ENCODE measurements at regions not wholly inside any gene's neighbourhood (a gene's known extent, or its start where the extent isn't known, plus 50 kb on each side); places are given as distances from the start of the nearest gene placed in this dataset.

- DNase-seq = no peak
These were observed 189.4 kb upstream of the STEAP4 start for GRCh38 chr7:88495881-88496725.

- DNase-seq = peak; percentile 36
These were observed 185.5 kb upstream of the STEAP4 start for GRCh38 chr7:88492153-88492552.

DNA sequence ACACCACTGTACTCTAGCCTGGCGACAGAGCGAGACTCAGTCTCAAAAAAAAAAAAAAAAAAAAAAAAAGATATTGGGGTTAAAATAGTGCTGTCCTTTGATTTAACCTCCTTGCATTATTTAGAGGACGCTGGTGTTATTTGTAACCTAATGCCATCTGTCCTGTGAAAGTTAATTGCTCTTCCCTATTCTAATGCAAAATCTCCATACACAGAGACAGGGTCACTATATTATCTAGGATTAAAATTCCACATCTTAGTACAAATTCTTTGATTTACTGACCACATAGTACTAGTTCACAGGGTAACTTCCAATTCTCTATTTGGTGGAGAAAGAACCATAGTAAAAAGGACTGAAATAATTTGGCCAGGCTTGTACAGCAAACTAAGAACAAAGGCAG lies 184.2 kb upstream of the STEAP4 start:
- DNase-seq = no peak

- no peak for DNase-seq
These were observed 183.5 kb upstream of the STEAP4 start for GRCh38 chr7:88490161-88490560.

DNA sequence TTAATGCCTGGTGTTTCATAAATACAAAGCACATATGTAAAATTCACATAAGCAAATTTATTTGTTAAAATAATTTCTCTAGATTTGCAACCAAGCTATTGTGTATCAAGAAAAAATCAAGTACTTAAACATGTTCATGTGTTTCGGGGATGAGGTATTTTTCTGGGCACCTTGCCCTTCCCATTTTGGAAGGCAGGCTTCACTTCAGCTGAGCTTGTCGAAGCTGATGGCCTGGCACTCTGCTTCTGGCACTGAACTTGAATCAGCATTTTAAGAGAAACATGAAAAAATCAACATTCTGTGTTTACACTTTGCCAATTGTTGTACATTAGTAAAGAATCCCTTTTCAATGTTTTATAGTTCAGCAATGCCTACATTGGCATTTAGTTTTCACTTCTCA lies 179.1 kb upstream of the STEAP4 start:
- DNase-seq = no peak

DNA sequence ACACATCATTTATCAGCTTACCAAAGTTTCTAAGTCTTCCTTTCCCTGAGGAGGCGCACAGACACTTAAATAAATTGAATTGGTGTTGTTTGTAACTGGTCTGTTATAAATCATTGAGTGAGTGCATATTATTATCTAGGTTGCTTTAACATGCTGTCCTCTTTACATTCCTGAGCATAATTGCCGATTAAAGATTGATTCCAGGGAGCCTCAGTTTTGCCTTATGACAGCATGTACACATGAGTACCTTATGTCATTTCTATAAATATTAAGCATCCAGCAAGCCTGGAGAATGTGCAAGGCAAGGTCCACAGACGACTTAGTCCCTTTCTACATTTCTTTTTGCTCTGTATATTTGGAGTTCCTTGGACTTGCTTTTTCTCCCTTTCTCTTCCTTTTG lies 177.9 kb upstream of the STEAP4 start:
- DNase-seq = no peak

DNA sequence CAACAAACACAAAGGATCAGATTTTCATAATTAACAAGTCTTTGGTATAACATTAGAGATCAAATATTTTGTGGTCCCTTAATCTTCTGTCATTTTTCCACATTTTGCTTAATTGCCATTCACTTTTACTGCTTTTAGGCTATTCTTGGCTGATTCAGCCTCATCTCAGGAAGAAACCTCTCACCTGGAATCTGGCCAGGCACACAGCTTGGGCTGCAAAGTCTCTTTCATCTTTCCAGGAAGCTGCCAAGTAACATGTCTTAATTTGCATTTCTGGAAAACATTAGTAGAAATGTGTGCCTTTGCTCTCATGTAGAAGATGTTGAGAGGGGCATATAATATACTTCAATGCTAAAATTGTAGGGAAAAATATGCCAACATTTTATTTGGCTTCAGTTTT lies 174.2 kb upstream of the STEAP4 start:
- peak; percentile 58 for DNase-seq

DNA sequence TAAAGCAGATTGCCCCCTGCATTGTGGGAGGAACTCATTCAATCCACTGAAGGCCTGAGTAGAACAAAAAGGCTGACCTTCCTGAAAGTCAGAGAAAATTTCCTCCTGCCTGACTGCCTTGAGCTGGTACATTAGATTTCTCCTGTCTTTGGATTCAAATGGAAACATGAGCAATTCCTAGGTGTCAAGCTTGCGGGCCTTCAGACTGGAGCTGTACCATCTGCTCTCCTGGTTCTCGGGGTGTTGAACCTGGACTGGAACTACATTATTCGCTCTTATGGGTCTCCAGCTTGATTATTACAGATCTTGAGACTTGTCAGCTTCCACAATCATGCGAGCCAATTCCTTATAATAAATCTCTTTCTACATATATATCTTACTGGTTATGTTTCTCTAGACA lies 173.6 kb upstream of the STEAP4 start:
- no peak for DNase-seq

DNA sequence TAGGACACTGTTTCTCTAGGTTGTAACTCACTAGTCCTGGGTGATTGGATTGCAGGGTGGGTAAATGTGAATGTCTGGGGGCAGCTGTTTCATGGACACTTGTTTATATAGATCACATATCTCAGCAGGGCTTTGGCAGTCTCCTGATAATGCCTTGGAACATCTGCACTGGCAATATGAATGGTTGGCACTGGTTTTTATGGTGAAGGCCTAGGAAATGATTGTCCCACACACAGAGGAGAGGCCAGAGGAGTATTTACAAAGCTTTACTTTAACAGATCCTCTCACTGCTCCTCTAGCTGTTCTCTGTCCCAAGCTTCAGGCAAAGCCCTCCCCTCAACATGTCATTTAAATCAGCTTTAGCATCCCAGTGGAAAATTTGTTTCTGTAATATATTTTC lies 171.3 kb upstream of the STEAP4 start:
- no peak for DNase-seq

GRCh38 chr7:88465600-88465999 lies 158.9 kb upstream of the STEAP4 start:
- DNase-seq = no peak

- no peak for DNase-seq
These were observed 156.1 kb upstream of the STEAP4 start for GRCh38 chr7:88462799-88463198.

GRCh38 chr7:88460650-88461049 lies 154.0 kb upstream of the STEAP4 start:
- no peak for DNase-seq

DNA sequence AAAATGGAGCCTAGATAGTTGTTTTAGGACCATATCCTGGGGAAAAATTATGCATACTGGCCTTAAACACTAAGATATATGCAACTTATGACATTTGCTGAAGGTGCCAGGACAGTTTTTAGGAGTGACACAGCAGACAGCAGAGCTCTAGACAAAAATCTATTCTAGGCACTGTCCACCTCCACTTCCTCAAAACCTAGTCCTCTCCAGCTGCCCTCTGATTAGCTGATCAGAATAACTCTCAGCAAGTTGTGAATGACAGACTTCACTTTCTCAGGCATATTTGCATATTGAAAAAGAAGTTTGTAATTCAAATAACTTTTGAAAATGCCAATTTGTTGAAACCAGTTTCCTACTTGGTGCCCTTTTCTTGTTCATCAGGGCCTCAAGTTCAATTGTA lies 152.3 kb upstream of the STEAP4 start:
- no peak for DNase-seq

DNA sequence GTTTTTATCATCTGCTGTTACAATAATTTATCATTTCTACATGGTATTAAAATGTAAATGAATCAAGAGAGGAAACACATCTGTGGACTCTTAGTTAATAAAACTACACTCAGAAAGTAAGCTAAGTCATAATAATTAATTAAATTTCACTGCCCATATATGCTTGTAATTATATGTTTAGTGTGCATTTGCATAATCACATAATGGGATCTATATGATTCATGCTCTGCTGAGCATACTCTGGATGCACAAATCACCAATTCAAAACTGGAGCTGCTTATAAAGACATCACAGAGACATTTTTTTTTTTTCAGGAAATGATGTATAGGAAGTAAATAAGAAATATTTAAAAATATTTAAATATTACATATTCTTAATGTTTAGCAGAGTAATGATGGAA lies 151.6 kb upstream of the STEAP4 start:
- DNase-seq = no peak

DNA sequence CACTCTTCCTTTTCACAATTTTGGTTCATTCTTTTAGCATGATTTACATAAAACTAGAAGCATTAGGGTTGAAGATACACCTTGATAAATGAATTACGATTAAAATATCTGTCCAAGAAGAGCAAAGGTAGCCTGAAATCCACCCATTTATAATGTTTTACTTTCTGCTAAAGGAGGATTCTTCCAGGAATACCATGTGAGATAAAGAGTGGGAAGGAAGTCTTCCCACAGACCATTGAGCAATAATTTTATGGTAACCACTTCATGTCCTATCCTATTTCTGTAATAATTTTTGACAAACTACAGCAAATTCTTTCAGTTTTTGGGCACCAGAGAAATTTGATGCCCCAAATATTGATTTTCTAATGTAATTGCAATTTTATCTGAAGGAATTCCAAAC lies 150.6 kb upstream of the STEAP4 start:
- DNase-seq = no peak

- DNase-seq = no peak
These were observed 149.8 kb upstream of the STEAP4 start for GRCh38 chr7:88456490-88456889.

DNA sequence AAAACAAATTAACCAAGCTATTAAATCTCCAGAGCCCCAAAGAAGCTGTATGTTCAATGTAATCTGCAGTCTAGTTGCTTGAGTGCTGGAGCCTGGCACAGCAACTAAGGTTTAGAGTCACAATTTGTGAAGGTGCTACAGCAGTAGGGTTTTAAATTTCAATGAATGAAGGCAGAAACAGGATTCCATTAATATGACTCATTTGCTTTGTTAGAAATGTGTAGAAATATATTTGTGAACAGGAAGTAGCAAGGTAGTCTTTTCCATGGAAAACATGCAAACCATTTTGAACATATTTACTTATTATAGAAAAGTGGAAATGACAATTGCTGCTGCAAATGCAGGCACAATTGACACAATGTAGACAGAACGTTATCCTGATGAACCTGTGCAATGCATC lies 149.0 kb upstream of the STEAP4 start:
- DNase-seq = no peak

- DNase-seq = no peak
These were observed 146.0 kb upstream of the STEAP4 start for GRCh38 chr7:88452646-88453045.

- DNase-seq = no peak
These were observed 144.2 kb upstream of the STEAP4 start for GRCh38 chr7:88450874-88451273.

DNA sequence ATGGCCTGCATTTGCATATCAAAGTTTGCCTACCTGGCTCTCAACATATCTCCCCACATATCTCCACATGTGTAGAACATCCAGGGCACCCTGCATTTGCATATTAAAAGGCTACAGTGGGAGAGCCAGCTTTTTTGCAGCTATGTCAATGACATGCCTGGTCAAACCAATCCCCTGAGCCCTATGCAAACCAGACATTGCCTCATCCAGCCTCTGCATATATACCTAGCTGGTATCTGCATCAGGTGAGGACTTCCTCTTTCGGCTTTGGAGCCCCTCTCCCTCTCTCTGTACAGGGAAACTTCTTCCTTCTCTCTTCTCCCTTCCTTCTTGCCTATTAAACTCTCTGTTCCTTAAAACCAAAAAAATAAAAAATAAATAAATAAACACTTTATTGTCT lies 142.7 kb upstream of the STEAP4 start:
- DNase-seq = no peak

- DNase-seq = no peak
These were observed 135.7 kb upstream of the STEAP4 start for GRCh38 chr7:88442413-88442812.

DNA sequence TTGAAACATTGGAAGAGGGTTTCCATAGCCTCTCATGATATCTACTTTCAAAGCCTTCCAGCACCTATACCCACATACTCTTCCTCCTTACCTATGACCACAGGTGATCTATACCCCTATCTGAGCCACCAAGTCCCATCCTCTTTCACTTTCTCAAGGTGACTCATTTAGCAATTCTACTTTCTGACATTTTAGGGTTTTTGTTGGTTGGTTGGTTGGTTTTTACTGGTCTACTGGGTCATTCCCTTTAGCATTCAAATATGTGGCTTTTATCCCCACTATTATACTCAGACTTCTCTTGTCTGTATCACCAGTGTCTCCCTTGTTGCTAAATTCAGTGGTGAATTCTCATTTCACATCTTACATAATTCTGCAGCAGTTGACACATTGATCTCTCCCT lies 130.4 kb upstream of the STEAP4 start:
- DNase-seq = no peak

DNA sequence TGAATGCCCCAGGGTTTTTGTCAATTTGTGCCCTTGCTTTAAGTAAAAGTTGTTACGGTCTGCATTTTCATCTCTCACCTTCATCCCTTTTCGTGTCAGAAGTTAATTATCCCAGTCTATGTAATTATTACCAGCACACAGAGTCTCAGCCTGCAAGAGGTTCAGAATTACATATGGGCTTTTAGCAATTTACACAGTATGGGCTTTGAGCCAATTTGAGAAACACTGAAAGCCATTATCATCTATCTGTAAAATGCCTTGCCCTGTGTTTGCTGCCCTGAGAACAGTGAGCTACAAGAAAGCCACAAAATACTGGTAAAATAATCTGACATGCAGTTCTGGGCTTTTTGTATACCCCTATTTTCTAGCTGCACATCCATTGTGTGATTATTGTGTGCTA lies 125.6 kb upstream of the STEAP4 start:
- DNase-seq = peak; percentile 56

- DNase-seq = no peak
These were observed 125.2 kb upstream of the STEAP4 start for GRCh38 chr7:88431882-88432281.

GRCh38 chr7:88429382-88429781 lies 122.7 kb upstream of the STEAP4 start:
- DNase-seq = no peak
